Liver (tissue), 3 donors: ENCODE measurements at regions not wholly inside any gene's neighbourhood (a gene's known extent, or its start where the extent isn't known, plus 50 kb on each side); places are given as distances from the start of the nearest gene placed in this dataset.

Source experiments
- EGR1 ChIP-seq, 2 donors: IDR thresholded peaks; 2 replicates each; pipeline ENCODE4 v1.6.1; 2016 to 2018; ENCODE audit warnings: antibody characterized with exemption in 2 of 2, low read depth in 2 of 2
- JUND ChIP-seq, 2 donors: IDR thresholded peaks; 2 replicates each; pipeline ENCODE4 v1.6.1; 2016; ENCODE audit warnings: antibody characterized with exemption in 2 of 2
- RAD21 ChIP-seq, 2 donors: IDR thresholded peaks; 2 replicates each; pipeline ENCODE4 v1.6.1; 2016; ENCODE audit warnings: antibody characterized with exemption in 2 of 2, mild to moderate bottlenecking in 2 of 2
- TAF1 ChIP-seq: conservative IDR thresholded peaks from 2 replicates; pipeline ENCODE4 v1.6.1; 2016; ENCODE audit warnings: antibody characterized with exemption, mild to moderate bottlenecking
- YY1 ChIP-seq: IDR thresholded peaks from 2 replicates; pipeline ENCODE4 v1.6.1; 2016; ENCODE audit warnings: antibody characterized with exemption, mild to moderate bottlenecking
- TF ChIP-seq, protein P1 (sequence below): fragments of 150-350 bp; IDR thresholded peaks from 2 replicates; pipeline ENCODE4 v1.5.1; 2017; ENCODE audit warnings: improper control_type of control experiment, low read depth, low read length; ENCODE audit not compliant: missing input control
- TF ChIP-seq, protein P2 (sequence below): IDR thresholded peaks from 2 replicates; pipeline ENCODE4 v1.6.1; 2016; ENCODE audit warnings: antibody characterized with exemption
- TF ChIP-seq, protein P3 (sequence below): IDR thresholded peaks from 2 replicates; pipeline ENCODE4 v1.6.1; 2016; ENCODE audit warnings: antibody characterized with exemption
- TF ChIP-seq, protein P4 (sequence below): IDR thresholded peaks from 2 replicates; pipeline ENCODE4 v1.6.1; 2016; ENCODE audit warnings: antibody characterized with exemption, mild to moderate bottlenecking
- donor health status: healthy.
- donor health status: healthy.

DNA sequence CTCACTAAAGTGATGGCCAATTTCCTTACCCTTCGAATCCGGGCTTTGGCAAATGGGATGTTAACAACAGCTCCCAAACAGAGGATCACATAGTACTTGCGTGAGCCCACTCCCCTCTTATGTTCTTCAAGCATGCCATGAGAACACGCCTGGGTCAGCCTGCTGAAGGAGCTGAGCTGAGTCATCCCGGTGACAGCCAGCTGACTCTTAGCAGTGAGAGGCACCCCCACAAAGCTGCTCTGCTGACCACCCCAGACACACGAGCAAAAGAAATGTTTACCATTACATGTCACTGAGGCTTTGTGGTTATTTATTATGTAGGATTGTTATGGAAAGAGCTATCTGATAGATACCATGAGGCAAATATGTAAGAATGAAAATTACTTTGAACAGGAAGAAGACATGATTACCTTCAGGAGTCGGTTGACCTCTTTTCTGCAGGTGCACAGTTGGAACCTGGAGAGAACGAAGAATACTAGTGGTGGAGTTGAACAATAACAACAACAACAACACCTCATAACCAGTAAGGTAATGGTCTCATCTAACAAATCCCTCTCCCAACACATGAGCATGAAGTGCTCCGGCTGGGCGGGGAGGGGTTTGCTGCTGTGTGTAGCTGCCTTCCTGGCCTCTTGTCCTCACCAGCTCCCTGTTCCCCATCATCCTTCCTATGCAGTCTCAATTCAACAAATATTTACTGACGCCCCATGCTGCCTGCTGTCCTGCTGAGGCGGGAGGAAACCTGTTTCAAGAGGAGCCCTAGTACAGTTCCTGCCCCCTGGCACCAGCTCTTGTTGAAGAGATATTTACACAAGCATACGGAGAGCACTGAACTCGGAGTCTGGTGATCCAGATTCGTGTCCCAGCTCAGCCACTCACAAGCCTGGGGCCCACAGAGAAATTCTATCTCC is 69.4 kb upstream of the LHFPL2 start:
- TF ChIP-seq, protein P1, sequence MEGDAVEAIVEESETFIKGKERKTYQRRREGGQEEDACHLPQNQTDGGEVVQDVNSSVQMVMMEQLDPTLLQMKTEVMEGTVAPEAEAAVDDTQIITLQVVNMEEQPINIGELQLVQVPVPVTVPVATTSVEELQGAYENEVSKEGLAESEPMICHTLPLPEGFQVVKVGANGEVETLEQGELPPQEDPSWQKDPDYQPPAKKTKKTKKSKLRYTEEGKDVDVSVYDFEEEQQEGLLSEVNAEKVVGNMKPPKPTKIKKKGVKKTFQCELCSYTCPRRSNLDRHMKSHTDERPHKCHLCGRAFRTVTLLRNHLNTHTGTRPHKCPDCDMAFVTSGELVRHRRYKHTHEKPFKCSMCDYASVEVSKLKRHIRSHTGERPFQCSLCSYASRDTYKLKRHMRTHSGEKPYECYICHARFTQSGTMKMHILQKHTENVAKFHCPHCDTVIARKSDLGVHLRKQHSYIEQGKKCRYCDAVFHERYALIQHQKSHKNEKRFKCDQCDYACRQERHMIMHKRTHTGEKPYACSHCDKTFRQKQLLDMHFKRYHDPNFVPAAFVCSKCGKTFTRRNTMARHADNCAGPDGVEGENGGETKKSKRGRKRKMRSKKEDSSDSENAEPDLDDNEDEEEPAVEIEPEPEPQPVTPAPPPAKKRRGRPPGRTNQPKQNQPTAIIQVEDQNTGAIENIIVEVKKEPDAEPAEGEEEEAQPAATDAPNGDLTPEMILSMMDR: no peak
- TF ChIP-seq RAD21 (IDR thresholded peaks at IDR 0.05) (no peak), EGR1 (IDR thresholded peaks at IDR 0.05; ENCODE audit: low read depth in 2 of 2) (no peak), JUND (IDR thresholded peaks at IDR 0.05) (no peak), TAF1 (no peak), YY1 (no peak)
- TF ChIP-seq, protein P2, sequence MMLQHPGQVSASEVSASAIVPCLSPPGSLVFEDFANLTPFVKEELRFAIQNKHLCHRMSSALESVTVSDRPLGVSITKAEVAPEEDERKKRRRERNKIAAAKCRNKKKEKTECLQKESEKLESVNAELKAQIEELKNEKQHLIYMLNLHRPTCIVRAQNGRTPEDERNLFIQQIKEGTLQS: no peak
- TF ChIP-seq, protein P3, sequence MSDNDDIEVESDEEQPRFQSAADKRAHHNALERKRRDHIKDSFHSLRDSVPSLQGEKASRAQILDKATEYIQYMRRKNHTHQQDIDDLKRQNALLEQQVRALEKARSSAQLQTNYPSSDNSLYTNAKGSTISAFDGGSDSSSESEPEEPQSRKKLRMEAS: no peak
- TF ChIP-seq, protein P4, sequence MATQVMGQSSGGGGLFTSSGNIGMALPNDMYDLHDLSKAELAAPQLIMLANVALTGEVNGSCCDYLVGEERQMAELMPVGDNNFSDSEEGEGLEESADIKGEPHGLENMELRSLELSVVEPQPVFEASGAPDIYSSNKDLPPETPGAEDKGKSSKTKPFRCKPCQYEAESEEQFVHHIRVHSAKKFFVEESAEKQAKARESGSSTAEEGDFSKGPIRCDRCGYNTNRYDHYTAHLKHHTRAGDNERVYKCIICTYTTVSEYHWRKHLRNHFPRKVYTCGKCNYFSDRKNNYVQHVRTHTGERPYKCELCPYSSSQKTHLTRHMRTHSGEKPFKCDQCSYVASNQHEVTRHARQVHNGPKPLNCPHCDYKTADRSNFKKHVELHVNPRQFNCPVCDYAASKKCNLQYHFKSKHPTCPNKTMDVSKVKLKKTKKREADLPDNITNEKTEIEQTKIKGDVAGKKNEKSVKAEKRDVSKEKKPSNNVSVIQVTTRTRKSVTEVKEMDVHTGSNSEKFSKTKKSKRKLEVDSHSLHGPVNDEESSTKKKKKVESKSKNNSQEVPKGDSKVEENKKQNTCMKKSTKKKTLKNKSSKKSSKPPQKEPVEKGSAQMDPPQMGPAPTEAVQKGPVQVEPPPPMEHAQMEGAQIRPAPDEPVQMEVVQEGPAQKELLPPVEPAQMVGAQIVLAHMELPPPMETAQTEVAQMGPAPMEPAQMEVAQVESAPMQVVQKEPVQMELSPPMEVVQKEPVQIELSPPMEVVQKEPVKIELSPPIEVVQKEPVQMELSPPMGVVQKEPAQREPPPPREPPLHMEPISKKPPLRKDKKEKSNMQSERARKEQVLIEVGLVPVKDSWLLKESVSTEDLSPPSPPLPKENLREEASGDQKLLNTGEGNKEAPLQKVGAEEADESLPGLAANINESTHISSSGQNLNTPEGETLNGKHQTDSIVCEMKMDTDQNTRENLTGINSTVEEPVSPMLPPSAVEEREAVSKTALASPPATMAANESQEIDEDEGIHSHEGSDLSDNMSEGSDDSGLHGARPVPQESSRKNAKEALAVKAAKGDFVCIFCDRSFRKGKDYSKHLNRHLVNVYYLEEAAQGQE: no peak
